Adrenal gland (tissue), 5 donors: ENCODE measurements at regions not wholly inside any gene's neighbourhood (a gene's known extent, or its start where the extent isn't known, plus 50 kb on each side); places are given as distances from the start of the nearest gene placed in this dataset.

Experiments
- CTCF ChIP-seq, 6 experiments: fragments of 450-650 bp in 4 of 6; fragments of 200-600 bp in 2 of 6; sonication (generic) in 1 of 6; IDR thresholded peaks; 1 replicate in 5 of 6; 2 replicates in 1 of 6; pipeline versions ENCODE4 v1.5.1 to v1.8.0; 2016 to 2021; ENCODE audit warnings: antibody characterized with exemption in 6 of 6, mild to moderate bottlenecking in 2 of 6, moderate library complexity in 1 of 6
- POLR2A ChIP-seq, 2 donors: fragments of 450-650 bp; IDR thresholded peaks; one replicate each; pipeline ENCODE4 v1.6.1; 2017; ENCODE audit warnings: antibody characterized with exemption in 2 of 2, mild to moderate bottlenecking in 2 of 2, moderate library complexity in 1 of 2
- donor health status: DM: no; HTN: no; CAD: no.

GRCh38 chr3:35488526-35488925 lies 150.8 kb upstream of the ARPP21 start:
- no peak for TF ChIP-seq CTCF (IDR thresholded peaks at IDR 0.05)
- no peak for TF ChIP-seq POLR2A (IDR thresholded peaks at IDR 0.05)
